Kidney (tissue), 13 donors: ENCODE measurements at regions not wholly inside any gene's neighbourhood (a gene's known extent, or its start where the extent isn't known, plus 50 kb on each side); places are given as distances from the start of the nearest gene placed in this dataset.

ENCODE experiments used
- DNase-seq, 5 donors: peaks; one replicate each; pipeline ENCODE4 v3.0.0-alpha.2; 2013 to 2020
- FAIRE-seq: peaks from 2 replicates; lab custom pipeline; 2012; peaks lifted over from hg19 to GRCh38; lab: Jason Lieb, UNC
- H3K27ac ChIP-seq, 2 donors: one replicate each; pipeline ENCODE4 v1.7.0; 2013; ENCODE audit warnings: low read depth in 2 of 2, low read length in 2 of 2, inconsistent platforms in 1 of 2
- H3K27me3 ChIP-seq: one replicate; pipeline ENCODE4 v1.7.1; 2013; ENCODE audit warnings: low read length, inconsistent platforms; ENCODE audit not compliant: control insufficient read depth, insufficient read depth
- H3K36me3 ChIP-seq, 3 donors: one replicate each; pipeline versions ENCODE4 v1.7.0 to v1.7.1; 2013; ENCODE audit warnings: low read length in 3 of 3, control low read depth in 1 of 3, inconsistent platforms in 1 of 3; ENCODE audit not compliant: insufficient read depth in 3 of 3, control insufficient read depth in 2 of 3
- H3K4me1 ChIP-seq, 3 donors: one replicate each; pipeline versions ENCODE4 v1.7.0 to v1.7.1; 2013; ENCODE audit warnings: low read length in 3 of 3, inconsistent platforms in 1 of 3, low read depth in 1 of 3; ENCODE audit not compliant: control insufficient read depth in 2 of 3, insufficient read depth in 2 of 3
- H3K4me3 ChIP-seq, 3 donors: one replicate each; pipeline versions ENCODE4 v1.7.0 to v1.8.1; 2013; ENCODE audit warnings: low read length in 3 of 3, control low read depth in 1 of 3, inconsistent platforms in 1 of 3
- H3K9ac ChIP-seq, 3 donors: one replicate each; pipeline versions ENCODE4 v1.7.0 to v1.7.1; 2013; ENCODE audit warnings: low read length in 3 of 3, control low read depth in 1 of 3, inconsistent platforms in 1 of 3
- H3K9me3 ChIP-seq, 3 donors: one replicate each; pipeline versions ENCODE4 v1.7.0 to v1.7.1; 2013; ENCODE audit warnings: low read length in 3 of 3, control low read depth in 1 of 3, inconsistent platforms in 1 of 3; ENCODE audit not compliant: control insufficient read depth in 2 of 3, insufficient read depth in 1 of 3
- CTCF ChIP-seq: IDR thresholded peaks from 3 replicates; pipeline ENCODE4 v1.5.1; 2012; ENCODE audit warnings: mild to moderate bottlenecking, moderate library complexity, borderline replicate concordance; ENCODE audit not compliant: insufficient read depth; ENCODE audit errors: extremely low read depth
- intact Hi-C: fragments of 100-400 bp; cut with DNase I; formaldehyde crosslinking; loops from one replicate; pipeline ENCODE4 v1.11.1; 2022
- donor health status: control.
- donor health status: control.
- donor health status: control.
- donor health status: control.
- donor health status: control.
- donor health status: DM: yes; HTN: yes; CAD: no.
- donor health status: Normal renal cell carcinoma (clear cell type).

DNA sequence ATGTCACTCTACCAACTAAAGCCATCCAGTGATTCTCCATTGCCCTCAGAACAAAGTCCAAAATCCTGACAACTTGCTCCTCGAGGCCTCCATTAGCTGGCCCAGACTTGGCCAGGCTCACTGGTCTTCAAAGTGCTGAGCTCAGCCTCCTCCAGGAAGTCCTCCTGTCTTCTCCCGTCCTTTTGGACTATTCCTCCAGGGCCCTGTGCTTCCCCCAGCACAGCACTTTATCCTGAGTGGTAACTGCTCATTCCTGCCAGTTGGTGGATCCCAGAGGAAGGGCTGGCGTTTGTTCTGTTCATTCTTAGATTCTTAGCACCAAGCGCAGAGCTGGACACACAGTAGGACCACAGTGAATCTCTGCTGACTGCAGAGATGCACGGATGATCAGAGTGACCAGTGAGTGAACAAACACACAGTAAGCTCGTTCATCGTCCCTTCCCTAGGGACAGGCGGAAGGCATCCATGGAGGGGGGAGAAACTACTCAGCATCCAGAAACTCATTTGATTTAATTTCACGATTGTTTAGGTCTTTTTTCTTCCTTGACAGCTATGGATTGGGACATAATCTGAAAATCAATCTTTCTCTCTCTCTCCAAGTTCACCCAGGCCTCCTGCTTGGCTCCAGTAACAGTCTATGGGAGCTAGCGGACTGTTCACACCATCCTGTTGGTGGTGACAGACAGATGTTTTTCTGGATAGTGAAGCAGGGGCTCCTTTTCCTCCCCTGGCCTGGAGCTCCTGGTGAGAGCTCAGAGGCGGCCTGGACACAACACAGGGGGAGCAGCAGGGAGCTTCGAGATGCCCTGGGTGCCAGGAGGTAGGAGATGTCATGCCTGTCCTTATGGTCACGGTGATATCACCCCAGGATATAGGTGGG, 180.2 kb downstream of the PTPRU start:
- TF ChIP-seq CTCF: no peak
- DNase-seq (no peak), FAIRE-seq (no peak)
- Histone ChIP-seq H3K4me3 (no peak overlapping the region), H3K9me3 (peaks cover 0 to 4% (median 0%) of the 10 kb centered on the region in 3 donors), H3K27me3 (no peaks in the 10 kb centered on the region), H3K4me1 (no peaks in the 10 kb centered on the region), H3K27ac (no peak overlapping the region), H3K9ac (no peak overlapping the region), H3K36me3 (no peaks in the 10 kb centered on the region)
- intact Hi-C loops: no loop called here

- intact Hi-C loops: no loop called here
- DNase-seq (no peak), FAIRE-seq (no peak)
- H3K27me3 ChIP-seq: no peaks in the 10 kb centered on the region
- no peak overlapping the region for H3K4me3 ChIP-seq
- TF ChIP-seq CTCF: no peak
- H3K4me1 ChIP-seq: no peaks in the 10 kb centered on the region
- no peak overlapping the region for H3K27ac ChIP-seq
- H3K36me3 ChIP-seq: no peaks in the 10 kb centered on the region
- H3K9ac ChIP-seq: no peak overlapping the region
- H3K9me3 ChIP-seq: peaks cover 0 to 4% (median 0%) of the 10 kb centered on the region in 3 donors
Measured at GRCh38 chr1:29415861-29416260, 179.5 kb downstream of the PTPRU start.

GRCh38 chr1:29415156-29415830, 179.0 kb downstream of the PTPRU start:
- Histone ChIP-seq H3K27me3 (no peaks in the 10 kb centered on the region), H3K36me3 (no peaks in the 10 kb centered on the region), H3K9ac (no peak overlapping the region), H3K27ac (no peak overlapping the region), H3K9me3 (peaks cover 0 to 4% (median 0%) of the 10 kb centered on the region in 3 donors), H3K4me1 (no peaks in the 10 kb centered on the region), H3K4me3 (no peak overlapping the region)
- intact Hi-C loops: no loop called here
- DNase-seq (peak in 3 of 5 donors; percentile 31 to 63 (median 33)), FAIRE-seq (no peak)
- no peak for TF ChIP-seq CTCF
